A673 (cell line): ENCODE measurements at regions not wholly inside any gene's neighbourhood (a gene's known extent, or its start where the extent isn't known, plus 50 kb on each side); places are given as distances from the start of the nearest gene placed in this dataset.

Experiments
- BruUV-seq: library from RNA; stranded (reverse); fragments of 400-500 nt; replicated peaks from 2 replicates; lab custom pipeline; 2021; lab: Mats Ljungman, UMichigan
- CTCF ChIA-PET: fragments of 300-600 bp; sonication (Branson Sonifier 250); formaldehyde crosslinking; loops from one replicate; lab custom pipeline; 2022; ENCODE audit warnings: antibody characterized with exemption; lab: Charles Lee
- POLR2A ChIA-PET: fragments of 300-600 bp; sonication (Branson Sonifier 250); formaldehyde crosslinking; loops from one replicate; lab custom pipeline; 2022; ENCODE audit warnings: antibody characterized with exemption; ENCODE audit not compliant: low non-redundant PET; lab: Charles Lee
- DNase-seq: peaks from one replicate; pipeline ENCODE4 v3.0.0-alpha.2; 2015; ENCODE audit warnings: low spot score
- H3K27ac ChIP-seq: fragments of 200-600 bp; sonication (generic); 2 replicates; pipeline ENCODE4 v1.5.1; 2016; ENCODE audit warnings: mixed run types, low read depth, mild to moderate bottlenecking, mixed read lengths, antibody characterized with exemption, low read length; ENCODE audit not compliant: poor library complexity, severe bottlenecking
- H3K27me3 ChIP-seq: fragments of 200-600 bp; sonication (generic); replicated peaks from 2 replicates; pipeline ENCODE4 v1.6.1; 2017; ENCODE audit warnings: mixed run types, low read depth, mild to moderate bottlenecking, mixed read lengths, antibody characterized with exemption, low read length; ENCODE audit not compliant: insufficient read depth, poor library complexity
- H3K36me3 ChIP-seq: fragments of 200-600 bp; sonication (generic); 2 replicates; pipeline ENCODE4 v1.6.1; 2016; ENCODE audit warnings: mixed run types, mild to moderate bottlenecking, mixed read lengths, antibody characterized with exemption, low read length; ENCODE audit not compliant: insufficient read depth, poor library complexity, severe bottlenecking
- H3K4me1 ChIP-seq: fragments of 200-600 bp; sonication (generic); 2 replicates; pipeline ENCODE4 v1.6.1; 2017; ENCODE audit warnings: mixed run types, mild to moderate bottlenecking, mixed read lengths, antibody characterized with exemption, low read length; ENCODE audit not compliant: insufficient read depth, poor library complexity, severe bottlenecking
- H3K4me3 ChIP-seq: fragments of 200-600 bp; sonication (generic); 2 replicates; pipeline ENCODE4 v1.5.1; 2016; ENCODE audit warnings: low read depth, mixed run types, mild to moderate bottlenecking, mixed read lengths, low read length; ENCODE audit not compliant: poor library complexity, severe bottlenecking
- H3K9me3 ChIP-seq: fragments of 200-600 bp; sonication (generic); 2 replicates; pipeline ENCODE4 v1.6.1; 2016; ENCODE audit warnings: mixed run types, low read depth, mild to moderate bottlenecking, mixed read lengths, antibody characterized with exemption, low read length; ENCODE audit not compliant: poor library complexity, severe bottlenecking
- CTCF ChIP-seq: fragments of 300-800, 200-600 bp; sonication (generic); conservative IDR thresholded peaks from 2 replicates; pipeline ENCODE4 v1.5.1; 2017; ENCODE audit warnings: low read depth, mild to moderate bottlenecking, antibody characterized with exemption, low read length, moderate library complexity, mixed read lengths
- EZH2 ChIP-seq: fragments of 200-600 bp; sonication (generic); IDR thresholded peaks from 2 replicates; pipeline ENCODE4 v1.6.1; 2017; ENCODE audit warnings: borderline replicate concordance, low read depth, mild to moderate bottlenecking, mixed read lengths, antibody characterized with exemption, low read length; ENCODE audit not compliant: poor library complexity, severe bottlenecking
- intact Hi-C: fragments of 100-400 bp; cut with micrococcal nuclease; formaldehyde crosslinking; loops from one replicate; pipeline ENCODE4 v1.10.0; 2022; ENCODE audit not compliant: unreplicated experiment

DNA sequence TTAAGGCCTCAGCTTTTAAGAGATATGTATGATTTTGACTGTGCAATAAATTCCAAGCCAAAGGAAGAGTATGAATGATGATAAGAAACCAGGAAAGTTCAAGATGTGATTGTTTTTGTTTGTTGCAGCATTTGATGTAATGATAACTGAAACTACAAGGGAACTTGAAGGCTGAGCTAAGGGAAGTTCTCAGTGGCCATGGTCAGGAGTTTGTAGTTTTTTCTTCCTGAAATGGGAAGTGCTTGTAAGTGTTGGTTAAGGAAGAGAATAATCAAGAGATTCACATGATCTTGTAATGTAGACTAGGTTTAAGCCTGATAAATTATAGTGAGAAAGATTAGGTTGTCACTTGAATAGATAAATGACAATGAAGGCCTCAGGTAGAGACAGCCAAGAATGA is 53.4 kb downstream of the PTCHD4 start:
- no peak overlapping the region for H3K27ac ChIP-seq
- no peaks in the 10 kb centered on the region for H3K4me1 ChIP-seq
- BruUV-seq, result no TSS peak
- intact Hi-C loops, result no loop called here
- peaks cover under 1% of the 10 kb centered on the region for H3K27me3 ChIP-seq
- H3K4me3 ChIP-seq, result no peak overlapping the region
- POLR2A ChIA-PET, result no interaction called here
- no peaks in the 10 kb centered on the region for H3K36me3 ChIP-seq
- TF ChIP-seq EZH2 (no peak), CTCF (no peak)
- no peaks in the 10 kb centered on the region for H3K9me3 ChIP-seq
- CTCF ChIA-PET, result no interaction called here
- DNase-seq, result no peak

- no TSS peak for BruUV-seq
- no peak for TF ChIP-seq EZH2
- TF ChIP-seq CTCF, result no peak
- Histone ChIP-seq H3K36me3 (no peaks in the 10 kb centered on the region), H3K4me1 (peaks cover 7% of the 10 kb centered on the region), H3K27me3 (peaks cover 3% of the 10 kb centered on the region), H3K4me3 (no peak overlapping the region), H3K27ac (peak overlapping the region; percentile 1), H3K9me3 (no peaks in the 10 kb centered on the region)
- ChIA-PET POLR2A (no interaction called here), CTCF (no interaction called here)
- intact Hi-C loops, result no loop called here
- DNase-seq, result peak; percentile 54
Measured at GRCh38 chr6:48048451-48049146, 62.4 kb downstream of the PTCHD4 start.

GRCh38 chr6:48041894-48042293 is 69.1 kb downstream of the PTCHD4 start:
- DNase-seq, result no peak
- Histone ChIP-seq H3K27me3 (no peaks in the 10 kb centered on the region), H3K36me3 (no peaks in the 10 kb centered on the region), H3K9me3 (no peaks in the 10 kb centered on the region), H3K27ac (no peak overlapping the region), H3K4me3 (no peak overlapping the region), H3K4me1 (no peaks in the 10 kb centered on the region)
- ChIA-PET POLR2A (no interaction called here), CTCF (no interaction called here)
- no TSS peak for BruUV-seq
- TF ChIP-seq CTCF (no peak), EZH2 (no peak)
- intact Hi-C loops, result no loop called here
